GM18507 (cell line): ENCODE measurements at regions not wholly inside any gene's neighbourhood (a gene's known extent, or its start where the extent isn't known, plus 50 kb on each side); places are given as distances from the start of the nearest gene placed in this dataset.

Source experiments
- DNase-seq: peaks from one replicate; pipeline ENCODE4 v3.0.0; 2011; ENCODE audit warnings: low read depth; ENCODE audit not compliant: insufficient read length; ENCODE audit errors: extremely low spot score
- FAIRE-seq: peaks from 2 replicates; lab custom pipeline; 2011; peaks lifted over from hg19 to GRCh38; lab: Jason Lieb, UNC

GRCh38 chr6:111956098-111956497 lies 82.8 kb upstream of the FYN start:
- FAIRE-seq: no peak

DNA sequence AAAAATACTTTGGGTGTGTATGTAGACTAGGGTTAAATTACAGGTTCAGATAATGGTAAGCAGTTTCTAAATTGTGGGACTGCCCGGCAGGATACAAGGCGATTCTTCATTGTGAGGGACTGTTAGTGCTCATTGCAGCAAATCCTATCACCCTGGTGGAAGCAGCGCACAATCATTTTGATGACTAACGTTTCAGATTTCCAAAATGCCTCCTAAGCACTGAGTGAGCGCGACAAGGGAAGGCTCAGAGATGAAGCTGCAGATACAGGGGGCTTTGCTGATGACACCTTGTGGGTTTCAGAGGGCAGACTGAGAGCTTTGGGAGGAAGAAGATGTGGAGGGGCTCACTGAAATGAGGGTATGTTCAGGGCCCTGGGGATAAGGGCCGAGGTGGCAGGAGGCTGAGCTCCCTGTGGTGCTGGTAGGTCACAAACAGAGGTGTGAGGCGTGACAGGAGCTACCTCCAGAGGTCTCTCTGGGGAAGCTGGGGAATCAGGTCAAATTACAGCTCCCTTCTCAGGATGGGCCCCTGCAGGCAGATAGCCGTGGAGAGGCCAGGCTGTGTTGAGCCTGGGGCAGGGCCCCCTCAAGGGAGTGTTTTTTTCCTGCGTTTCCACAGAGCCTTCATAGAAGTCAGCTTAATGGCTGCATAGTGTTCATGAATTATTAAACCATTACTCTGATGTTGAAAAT lies 84.5 kb upstream of the FYN start:
- DNase-seq (no peak), FAIRE-seq (no peak)

More at GRCh38 chr6:111956098-111956497, 82.8 kb upstream of the FYN start:
- no peak for DNase-seq

- DNase-seq (no peak), FAIRE-seq (peak; percentile 60)
Observed at GRCh38 chr6:111958534-111958933, 85.3 kb upstream of the FYN start.

DNA sequence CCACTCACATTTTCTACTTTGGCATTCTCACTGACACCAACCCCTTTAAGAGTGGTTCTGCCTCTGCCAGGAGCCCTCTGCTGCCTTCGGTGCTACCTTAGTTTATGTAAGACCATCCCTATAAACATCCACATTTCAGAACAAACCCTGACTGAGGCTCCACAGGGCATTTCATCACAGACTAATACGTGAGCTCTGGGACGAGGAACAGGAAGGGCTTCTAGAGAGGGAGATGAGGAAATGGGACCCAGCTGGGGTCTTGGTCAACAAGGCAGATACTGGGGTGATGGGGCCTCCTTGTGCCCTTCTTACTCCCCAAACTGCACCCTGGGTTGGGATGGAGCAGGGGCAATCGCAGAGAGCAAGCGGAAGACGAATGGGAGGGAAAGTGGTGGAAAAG lies 86.5 kb upstream of the FYN start:
- DNase-seq (no peak), FAIRE-seq (no peak)

DNA sequence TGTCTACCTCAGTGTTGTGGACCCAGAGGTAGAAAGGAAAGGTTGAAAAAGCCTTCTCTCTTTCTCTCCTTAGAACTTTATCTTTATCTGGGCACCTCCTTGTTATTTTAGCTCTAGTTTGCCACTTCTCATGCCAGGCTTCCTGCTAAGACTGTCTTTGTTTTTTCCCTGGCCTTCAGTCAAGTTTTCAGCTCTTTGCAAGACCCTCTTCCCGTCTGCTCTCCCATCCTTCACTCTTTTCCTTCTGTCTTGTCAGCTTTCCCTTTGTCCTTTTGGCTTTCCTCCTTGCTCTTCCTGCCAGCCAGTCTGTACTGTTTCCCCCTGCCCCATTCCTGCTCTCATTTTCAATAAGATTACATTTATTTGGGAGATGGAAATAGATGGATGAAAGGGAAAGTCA lies 86.8 kb upstream of the CCN6 start:
- no peak for DNase-seq
- FAIRE-seq: no peak

GRCh38 chr6:111970426-111970825 lies 83.5 kb upstream of the CCN6 start:
- no peak for FAIRE-seq
- DNase-seq: no peak

DNA sequence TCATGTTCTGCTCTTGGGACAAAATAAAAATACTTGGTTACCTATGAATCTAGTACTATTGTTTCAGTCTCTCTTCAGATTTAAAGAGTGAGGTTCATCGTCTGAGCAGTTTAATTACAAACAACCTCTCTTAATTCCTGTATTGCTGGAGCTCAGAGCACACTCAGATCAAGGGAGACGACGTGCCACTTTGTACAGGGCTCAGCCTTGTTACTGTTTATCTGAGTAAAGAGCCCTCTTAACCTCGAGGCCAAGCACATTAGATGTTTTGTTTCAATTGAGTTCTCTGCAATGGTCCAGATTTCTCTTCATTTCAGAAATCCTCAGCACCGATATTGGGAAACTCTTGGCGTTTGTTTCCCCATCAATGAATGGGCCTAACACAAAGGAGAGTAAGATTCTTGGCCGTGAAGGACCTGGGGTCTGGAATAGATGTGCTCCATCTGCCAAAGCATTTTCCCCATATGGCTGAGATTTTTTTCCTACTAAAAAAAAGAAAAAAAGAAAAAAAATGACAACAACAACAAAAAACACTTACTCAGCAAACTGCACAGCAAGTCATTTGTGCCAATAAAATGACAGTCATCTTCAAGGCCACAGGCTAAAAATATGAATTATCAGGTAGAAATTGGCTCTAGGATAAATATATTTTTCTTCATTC lies 82.6 kb upstream of the CCN6 start:
- no peak for DNase-seq
- no peak for FAIRE-seq

DNA sequence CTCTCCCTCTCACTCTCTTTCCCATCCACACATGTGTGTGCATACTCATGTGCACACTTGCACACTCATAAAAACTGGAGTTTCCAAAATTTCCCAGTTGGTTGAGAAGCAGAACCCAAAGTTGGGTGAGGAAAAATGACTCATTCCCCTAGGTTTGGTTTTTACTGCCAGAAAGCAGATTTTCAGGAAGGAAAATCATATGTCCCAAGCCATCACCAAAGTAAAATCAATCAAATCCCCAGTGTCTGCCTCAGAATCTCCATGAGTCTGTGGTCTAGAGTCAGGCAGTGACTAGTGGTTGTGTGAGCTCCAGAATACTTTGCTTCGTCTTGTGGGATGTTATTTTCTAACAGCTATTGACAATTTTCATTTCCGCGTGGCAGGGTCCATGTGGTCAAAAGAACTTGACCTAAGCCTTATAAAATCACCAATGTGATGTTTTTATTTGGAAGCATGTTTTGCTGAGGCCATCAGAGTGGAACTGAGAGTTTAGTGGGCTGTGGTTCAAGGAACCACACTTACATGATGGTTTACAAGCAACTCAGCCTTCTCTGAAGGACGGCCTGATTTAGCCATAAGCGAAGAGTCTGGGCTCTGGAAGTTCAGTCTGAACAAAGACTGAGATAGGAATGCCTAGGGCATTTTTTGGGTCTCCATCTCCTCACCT lies 81.9 kb upstream of the CCN6 start:
- FAIRE-seq (no peak), DNase-seq (no peak)

GRCh38 chr6:111972745-111973117 lies 81.2 kb upstream of the CCN6 start:
- FAIRE-seq: no peak

GRCh38 chr6:111973118-111973761 lies 80.7 kb upstream of the CCN6 start:
- no peak for FAIRE-seq
- no peak for DNase-seq

More at GRCh38 chr6:111972745-111973117, 81.2 kb upstream of the CCN6 start:
- no peak for DNase-seq

- FAIRE-seq: no peak
- DNase-seq: no peak
Observed at GRCh38 chr6:111973927-111974639, 79.8 kb upstream of the CCN6 start.

DNA sequence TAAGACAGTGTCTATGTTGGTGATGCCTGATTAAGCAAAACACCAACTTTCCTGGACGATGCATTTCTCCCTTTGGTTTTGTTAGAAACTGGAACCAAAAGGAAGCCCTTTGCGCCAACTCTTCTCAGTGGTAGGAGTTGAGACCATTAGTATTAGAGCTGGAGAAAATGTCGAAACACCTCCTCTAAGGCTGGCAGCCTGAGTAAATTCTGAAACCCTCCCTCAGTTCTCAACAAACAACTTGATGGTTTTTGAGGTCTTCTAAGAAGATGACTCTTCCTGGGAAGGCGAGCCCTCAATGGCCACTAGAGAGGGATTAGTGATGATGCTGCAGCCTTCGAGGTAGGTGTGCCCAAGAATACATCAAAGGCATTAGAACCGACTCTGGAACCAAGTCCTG lies 78.4 kb upstream of the CCN6 start:
- FAIRE-seq: no peak
- no peak for DNase-seq

DNA sequence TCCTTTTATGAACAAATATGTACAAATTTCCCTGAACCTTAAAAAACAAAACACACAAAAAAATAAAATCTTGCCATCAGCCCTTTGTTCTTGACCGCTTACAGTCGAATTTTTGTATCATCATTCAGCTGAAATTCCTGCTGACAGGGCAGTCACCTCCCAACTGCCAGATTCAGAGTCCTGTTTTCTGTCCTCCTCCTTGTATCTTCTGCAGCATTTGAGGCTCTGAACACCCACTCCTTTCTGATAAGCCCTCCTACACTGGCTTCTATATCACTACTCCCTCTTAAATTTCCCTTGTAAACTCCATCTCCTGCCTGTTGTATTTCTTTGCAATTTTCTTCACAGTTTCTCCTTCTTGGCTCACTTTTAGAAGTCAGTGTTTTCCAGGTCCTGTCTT lies 77.8 kb upstream of the CCN6 start:
- FAIRE-seq (no peak), DNase-seq (no peak)

DNA sequence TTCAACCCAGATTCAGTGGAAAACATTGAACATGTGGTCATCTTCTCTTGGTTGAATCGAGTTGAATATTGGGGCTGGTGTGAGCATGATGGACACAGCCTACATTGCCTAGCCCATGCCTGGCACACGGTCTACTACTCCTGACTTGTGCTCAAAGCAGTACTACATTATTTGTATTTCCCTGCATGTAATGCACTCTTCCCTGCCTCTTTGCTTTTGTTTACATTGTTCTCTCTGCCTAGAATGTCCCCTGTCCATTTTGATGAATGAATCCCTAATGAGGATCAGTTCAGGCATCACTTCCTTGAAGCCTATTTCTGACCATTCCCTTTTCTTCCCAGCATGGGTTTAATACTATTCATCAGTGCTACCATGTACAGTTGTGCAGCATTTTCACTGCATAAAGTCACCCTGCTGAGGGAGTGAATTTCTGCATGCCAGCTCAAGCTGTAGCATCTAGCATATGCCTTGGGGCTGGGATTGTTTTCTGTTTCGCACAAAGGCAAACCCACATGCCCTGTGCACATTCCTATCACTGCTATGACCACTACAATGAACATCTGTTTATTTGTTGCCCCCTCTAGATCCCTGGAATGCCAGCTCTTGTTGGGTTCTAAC lies 75.3 kb upstream of the CCN6 start:
- DNase-seq (no peak), FAIRE-seq (no peak)

DNA sequence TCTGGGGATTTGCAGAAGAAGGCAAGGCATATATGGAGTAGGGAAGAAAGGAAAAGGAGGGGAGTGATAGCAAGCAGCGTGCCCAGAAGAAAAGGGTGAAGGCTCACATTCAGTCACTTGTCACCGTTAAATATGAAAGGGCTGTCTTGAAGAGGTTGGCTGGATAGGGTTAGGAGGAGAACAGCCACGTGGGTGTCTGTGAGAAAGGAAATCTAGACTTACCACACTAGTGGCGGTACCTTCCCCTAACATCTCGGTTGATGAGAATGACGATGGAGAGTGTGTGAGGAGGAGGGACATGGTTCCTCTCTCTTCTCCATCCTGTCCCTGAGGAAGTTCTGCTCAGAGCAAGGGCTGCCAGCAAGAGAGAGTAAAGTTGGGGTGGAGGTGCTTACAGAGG lies 74.3 kb upstream of the CCN6 start:
- no peak for FAIRE-seq
- no peak for DNase-seq

GRCh38 chr6:111980143-111980542 lies 73.8 kb upstream of the CCN6 start:
- FAIRE-seq (no peak), DNase-seq (no peak)

DNA sequence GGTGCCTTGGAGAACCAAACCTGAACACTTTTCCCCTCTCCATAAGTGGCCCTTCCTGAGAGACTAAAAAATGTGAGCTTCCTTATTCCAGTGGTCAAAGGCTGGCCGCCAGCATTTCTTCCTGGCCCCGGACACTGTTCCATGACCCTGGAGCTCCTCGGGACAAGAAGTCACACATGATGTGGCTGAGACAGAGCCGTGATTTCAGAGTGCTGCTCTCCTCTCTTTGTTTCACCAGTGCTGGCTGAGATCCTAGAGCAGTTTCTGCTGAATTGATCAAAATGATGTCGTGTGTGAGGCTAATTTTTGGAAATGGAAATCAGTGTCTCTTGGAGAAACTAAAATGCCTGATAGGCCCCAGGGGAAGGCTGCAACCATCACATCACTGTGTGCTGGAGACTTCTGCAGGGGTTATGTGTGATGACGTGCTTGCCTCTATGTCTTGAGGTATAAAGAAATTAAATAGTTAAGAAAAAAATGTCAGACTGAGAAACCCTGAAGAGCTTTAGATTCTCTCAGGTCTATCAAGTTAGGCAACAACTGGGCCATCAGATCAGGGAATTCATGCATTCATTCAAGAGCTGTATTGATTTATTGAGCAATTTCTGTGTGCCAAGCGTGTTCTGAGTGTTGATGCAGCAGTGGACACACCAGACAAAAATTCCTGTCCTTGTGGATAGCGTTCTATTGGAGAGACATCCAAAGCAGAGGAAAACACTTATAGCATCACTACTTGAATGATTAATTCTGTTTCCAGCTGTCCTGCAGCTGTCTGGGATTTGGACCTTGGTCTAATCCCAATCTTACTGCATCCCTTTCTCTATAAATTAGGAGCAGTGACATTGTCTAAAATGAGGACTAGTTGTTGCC lies 72.7 kb upstream of the CCN6 start:
- FAIRE-seq (no peak), DNase-seq (no peak)

- FAIRE-seq (no peak), DNase-seq (no peak)
Observed at GRCh38 chr6:111982681-111983080, 71.2 kb upstream of the CCN6 start.

- no peak for FAIRE-seq
Observed at GRCh38 chr6:111983193-111983592, 70.7 kb upstream of the CCN6 start.

More at GRCh38 chr6:111983193-111983592, 70.7 kb upstream of the CCN6 start:
- no peak for DNase-seq
